Hepatocyte (in vitro differentiated cells): ENCODE measurements at regions not wholly inside any gene's neighbourhood (a gene's known extent, or its start where the extent isn't known, plus 50 kb on each side); places are given as distances from the start of the nearest gene placed in this dataset.

Source experiments
- DNase-seq: peaks from one replicate; pipeline ENCODE4 v3.0.0-alpha.2; 2016; ENCODE audit warnings: low spot score
- H2AFZ ChIP-seq: fragments of 200-600 bp; sonication (generic); 2 replicates; pipeline ENCODE4 v1.6.0; 2016; ENCODE audit warnings: antibody characterized with exemption, mild to moderate bottlenecking
- H3K27ac ChIP-seq: fragments of 200-600 bp; sonication (generic); 2 replicates; pipeline ENCODE4 v1.5.1; 2016; ENCODE audit warnings: mild to moderate bottlenecking
- H3K27me3 ChIP-seq: fragments of 200-600 bp; sonication (generic); 2 replicates; pipeline ENCODE4 v1.6.1; 2016
- H3K36me3 ChIP-seq: fragments of 200-600 bp; sonication (generic); replicated peaks from 2 replicates; pipeline ENCODE4 v1.5.1; 2016; ENCODE audit warnings: low read depth; ENCODE audit not compliant: insufficient read depth
- H3K4me1 ChIP-seq: fragments of 200-600 bp; sonication (generic); 2 replicates; pipeline ENCODE4 v1.5.1; 2016; ENCODE audit warnings: mild to moderate bottlenecking, moderate library complexity; ENCODE audit not compliant: insufficient read depth
- H3K4me2 ChIP-seq: fragments of 200-600 bp; sonication (generic); 2 replicates; pipeline ENCODE4 v1.6.0; 2016
- H3K4me3 ChIP-seq: fragments of 200-600 bp; sonication (generic); 2 replicates; pipeline ENCODE4 v1.5.1; 2016; ENCODE audit warnings: mild to moderate bottlenecking
- H3K79me2 ChIP-seq: fragments of 200-600 bp; sonication (generic); 2 replicates; pipeline ENCODE4 v1.6.0; 2017; ENCODE audit warnings: mild to moderate bottlenecking
- H3K9me2 ChIP-seq: fragments of 200-600 bp; sonication (generic); replicated peaks from 2 replicates; pipeline ENCODE4 v1.6.0; 2017; ENCODE audit warnings: mild to moderate bottlenecking; ENCODE audit not compliant: insufficient read depth
- H3K9me3 ChIP-seq: fragments of 200-600 bp; sonication (generic); 2 replicates; pipeline ENCODE4 v1.5.1; 2016; ENCODE audit warnings: low read depth, mild to moderate bottlenecking
- H4K20me1 ChIP-seq: fragments of 200-600 bp; sonication (generic); 2 replicates; pipeline ENCODE4 v1.6.0; 2016; ENCODE audit warnings: mild to moderate bottlenecking; ENCODE audit not compliant: insufficient read depth, poor library complexity, severe bottlenecking
- CTCF ChIP-seq: fragments of 200-600 bp; sonication (generic); IDR thresholded peaks from 2 replicates; pipeline ENCODE4 v1.5.1; 2016; ENCODE audit warnings: antibody characterized with exemption, mild to moderate bottlenecking; ENCODE audit not compliant: poor library complexity
- EZH2 ChIP-seq: fragments of 200-600 bp; sonication (generic); IDR thresholded peaks from 2 replicates; pipeline ENCODE4 v1.6.1; 2016; ENCODE audit warnings: antibody characterized with exemption, mild to moderate bottlenecking, borderline replicate concordance
- EZH2phosphoT487 ChIP-seq: fragments of 200-600 bp; sonication (generic); IDR thresholded peaks from one replicate; pipeline ENCODE4 v1.6.1; 2018; ENCODE audit warnings: antibody characterized with exemption, mild to moderate bottlenecking, low read depth, moderate library complexity; ENCODE audit not compliant: unreplicated experiment, severe bottlenecking
- WGBS: methylation state at CpG from one replicate; pipeline ENCODE4 v1.1.6; 2016; ENCODE audit warnings: low lambda C conversion rate; ENCODE audit errors: missing lambda C conversion rate; 5-methylcytosine and 5-hydroxymethylcytosine counted together

- Histone ChIP-seq H3K9me2 (no peaks in the 10 kb centered on the region), H3K27me3 (no peaks in the 10 kb centered on the region), H3K79me2 (no peaks in the 10 kb centered on the region), H3K4me2 (no peak overlapping the region), H2AFZ (no peak overlapping the region), H3K9me3 (no peaks in the 10 kb centered on the region), H3K36me3 (no peaks in the 10 kb centered on the region), H4K20me1 (no peaks in the 10 kb centered on the region), H3K4me1 (no peaks in the 10 kb centered on the region), H3K4me3 (no peak overlapping the region), H3K27ac (no peak overlapping the region)
- WGBS, result 88% methylated on average over 4 of the region's 4 CpGs
- DNase-seq, result no peak
- TF ChIP-seq EZH2phosphoT487, result no peak
- TF ChIP-seq CTCF, result no peak
- TF ChIP-seq EZH2, result no peak
Measured at GRCh38 chr1:95497566-95497965, 263.6 kb downstream of the RWDD3 start.

DNA sequence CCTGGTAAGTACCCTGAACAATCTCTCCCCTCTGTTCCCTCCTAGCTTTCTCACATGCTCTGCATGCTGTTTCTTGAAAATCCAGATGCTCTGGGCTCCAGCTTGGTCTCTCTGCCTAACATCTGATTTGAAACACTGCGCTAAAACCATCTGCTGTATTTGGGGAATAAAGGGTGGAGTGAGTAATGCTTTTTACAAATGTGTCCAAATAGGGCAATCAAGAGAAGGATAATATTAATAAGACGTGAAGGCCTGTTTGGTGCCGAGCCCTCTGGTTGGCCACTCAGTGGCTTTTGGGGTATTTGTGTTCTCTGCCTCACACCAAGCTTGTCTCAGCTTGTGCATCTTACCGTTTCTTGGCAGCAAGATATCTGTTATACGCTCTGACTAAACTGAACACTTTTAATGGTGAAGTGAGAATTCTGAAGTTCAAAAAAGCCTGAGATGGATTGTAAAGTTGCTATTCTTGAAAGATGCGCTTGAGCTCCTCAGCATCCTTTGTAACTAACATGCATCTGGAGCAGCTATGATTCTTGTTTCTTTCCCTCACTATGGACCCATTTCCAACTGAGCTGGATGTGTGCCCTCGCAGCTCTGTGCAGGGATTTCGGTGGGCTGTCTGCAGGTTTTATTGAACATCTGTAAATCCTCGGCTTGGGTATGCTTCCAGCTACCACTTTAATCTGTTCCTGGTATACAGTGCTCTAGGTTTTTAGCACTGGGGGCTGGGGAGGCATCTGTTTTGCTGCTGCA lies 269.4 kb downstream of the RWDD3 start:
- H3K36me3 ChIP-seq, result no peaks in the 10 kb centered on the region
- H3K27me3 ChIP-seq, result no peaks in the 10 kb centered on the region
- no peak overlapping the region for H3K27ac ChIP-seq
- no peak overlapping the region for H3K4me2 ChIP-seq
- no peaks in the 10 kb centered on the region for H3K4me1 ChIP-seq
- TF ChIP-seq EZH2, result no peak
- TF ChIP-seq EZH2phosphoT487, result no peak
- TF ChIP-seq CTCF, result no peak
- no peaks in the 10 kb centered on the region for H3K9me3 ChIP-seq
- no peaks in the 10 kb centered on the region for H3K79me2 ChIP-seq
- H3K4me3 ChIP-seq, result no peak overlapping the region
- no peak for DNase-seq
- H2AFZ ChIP-seq, result no peak overlapping the region
- H3K9me2 ChIP-seq, result no peaks in the 10 kb centered on the region
- H4K20me1 ChIP-seq, result no peaks in the 10 kb centered on the region
- WGBS, result 73% methylated on average over 9 of the region's 9 CpGs

- H3K79me2 ChIP-seq, result no peaks in the 10 kb centered on the region
- WGBS, result 82% methylated on average over 4 of the region's 4 CpGs
- no peaks in the 10 kb centered on the region for H3K9me3 ChIP-seq
- H3K4me2 ChIP-seq, result no peak overlapping the region
- no peaks in the 10 kb centered on the region for H3K4me1 ChIP-seq
- H3K4me3 ChIP-seq, result no peak overlapping the region
- H3K36me3 ChIP-seq, result no peaks in the 10 kb centered on the region
- no peak overlapping the region for H2AFZ ChIP-seq
- H3K9me2 ChIP-seq, result no peaks in the 10 kb centered on the region
- no peak for TF ChIP-seq EZH2phosphoT487
- no peak for TF ChIP-seq EZH2
- TF ChIP-seq CTCF, result no peak
- no peaks in the 10 kb centered on the region for H4K20me1 ChIP-seq
- H3K27me3 ChIP-seq, result no peaks in the 10 kb centered on the region
- no peak overlapping the region for H3K27ac ChIP-seq
- DNase-seq, result no peak
Measured at GRCh38 chr1:95504321-95504720, 270.3 kb downstream of the RWDD3 start.
